Sigmoid colon (tissue), 4 donors: ENCODE measurements at regions not wholly inside any gene's neighbourhood (a gene's known extent, or its start where the extent isn't known, plus 50 kb on each side); places are given as distances from the start of the nearest gene placed in this dataset.

Experiments
- CTCF ChIP-seq, 4 experiments: fragments of 450-650 bp in 3 of 4; fragments of 200-600 bp in 1 of 4; IDR thresholded peaks; one replicate each; pipeline ENCODE4 v1.5.1; 2016 to 2019; ENCODE audit warnings: antibody characterized with exemption in 4 of 4, mild to moderate bottlenecking in 3 of 4, moderate library complexity in 2 of 4
- POLR2A ChIP-seq, 2 donors: fragments of 450-650 bp; IDR thresholded peaks; one replicate each; pipeline ENCODE4 v1.6.1; 2016; ENCODE audit warnings: antibody characterized with exemption in 2 of 2, mild to moderate bottlenecking in 2 of 2, moderate library complexity in 2 of 2
- POLR2AphosphoS5 ChIP-seq, 4 donors: sonication (generic); formaldehyde crosslinking; IDR thresholded peaks; one replicate each; pipeline ENCODE4 v1.6.1; 2017; ENCODE audit warnings: antibody characterized with exemption in 4 of 4

- TF ChIP-seq CTCF (IDR thresholded peaks at IDR 0.05) (no peak), POLR2A (IDR thresholded peaks at IDR 0.05) (no peak), POLR2AphosphoS5 (IDR thresholded peaks at IDR 0.05) (no peak)
Measured at GRCh38 chr5:56698463-56699381, 116.6 kb upstream of the MAP3K1 start.
